ENCODE measurements at regions not wholly inside any gene's neighbourhood (a gene's known extent, or its start where the extent isn't known, plus 50 kb on each side); places are given as distances from the start of the nearest gene placed in this dataset.

- TF ChIP-seq, protein P1, sequence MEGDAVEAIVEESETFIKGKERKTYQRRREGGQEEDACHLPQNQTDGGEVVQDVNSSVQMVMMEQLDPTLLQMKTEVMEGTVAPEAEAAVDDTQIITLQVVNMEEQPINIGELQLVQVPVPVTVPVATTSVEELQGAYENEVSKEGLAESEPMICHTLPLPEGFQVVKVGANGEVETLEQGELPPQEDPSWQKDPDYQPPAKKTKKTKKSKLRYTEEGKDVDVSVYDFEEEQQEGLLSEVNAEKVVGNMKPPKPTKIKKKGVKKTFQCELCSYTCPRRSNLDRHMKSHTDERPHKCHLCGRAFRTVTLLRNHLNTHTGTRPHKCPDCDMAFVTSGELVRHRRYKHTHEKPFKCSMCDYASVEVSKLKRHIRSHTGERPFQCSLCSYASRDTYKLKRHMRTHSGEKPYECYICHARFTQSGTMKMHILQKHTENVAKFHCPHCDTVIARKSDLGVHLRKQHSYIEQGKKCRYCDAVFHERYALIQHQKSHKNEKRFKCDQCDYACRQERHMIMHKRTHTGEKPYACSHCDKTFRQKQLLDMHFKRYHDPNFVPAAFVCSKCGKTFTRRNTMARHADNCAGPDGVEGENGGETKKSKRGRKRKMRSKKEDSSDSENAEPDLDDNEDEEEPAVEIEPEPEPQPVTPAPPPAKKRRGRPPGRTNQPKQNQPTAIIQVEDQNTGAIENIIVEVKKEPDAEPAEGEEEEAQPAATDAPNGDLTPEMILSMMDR (conservative IDR thresholded peaks at IDR 0.05; ENCODE audit: low read depth, low read length) = no peak
- TF ChIP-seq, protein P2, sequence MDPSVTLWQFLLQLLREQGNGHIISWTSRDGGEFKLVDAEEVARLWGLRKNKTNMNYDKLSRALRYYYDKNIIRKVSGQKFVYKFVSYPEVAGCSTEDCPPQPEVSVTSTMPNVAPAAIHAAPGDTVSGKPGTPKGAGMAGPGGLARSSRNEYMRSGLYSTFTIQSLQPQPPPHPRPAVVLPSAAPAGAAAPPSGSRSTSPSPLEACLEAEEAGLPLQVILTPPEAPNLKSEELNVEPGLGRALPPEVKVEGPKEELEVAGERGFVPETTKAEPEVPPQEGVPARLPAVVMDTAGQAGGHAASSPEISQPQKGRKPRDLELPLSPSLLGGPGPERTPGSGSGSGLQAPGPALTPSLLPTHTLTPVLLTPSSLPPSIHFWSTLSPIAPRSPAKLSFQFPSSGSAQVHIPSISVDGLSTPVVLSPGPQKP (IDR thresholded peaks at IDR 0.05; ENCODE audit: borderline replicate concordance, low read depth, low read length) = no peak
- TF ChIP-seq BHLHE40 (IDR thresholded peaks at IDR 0.05; ENCODE audit: low read depth, low read length) (no peak), USF2 (IDR thresholded peaks at IDR 0.05; ENCODE audit: low read depth, low read length) (no peak), MAZ (IDR thresholded peaks at IDR 0.05; ENCODE audit: borderline replicate concordance, low read depth, low read length) (no peak), MAFK (IDR thresholded peaks at IDR 0.05; ENCODE audit: low read depth, low read length) (no peak), RCOR1 (IDR thresholded peaks at IDR 0.05; ENCODE audit: insufficient replicate concordance, low read length) (no peak), POLR2A (IDR thresholded peaks at IDR 0.05; ENCODE audit: low read depth, low read length) (no peak), CHD1 (IDR thresholded peaks at IDR 0.05; ENCODE audit: low read depth, low read length) (no peak), SMC3 (IDR thresholded peaks at IDR 0.05; ENCODE audit: low read depth, low read length) (no peak), RFX5 (IDR thresholded peaks at IDR 0.05; ENCODE audit: low read depth, low read length) (no peak), RAD21 (IDR thresholded peaks at IDR 0.05; ENCODE audit: low read length) (no peak), FOS (IDR thresholded peaks at IDR 0.05; ENCODE audit: low read depth, low read length) (no peak)
Measured at GRCh38 chr7:109842386-109842785, 1248.5 kb upstream of the LRRN3 start.
